Osteoblast (primary cell): ENCODE measurements at regions not wholly inside any gene's neighbourhood (a gene's known extent, or its start where the extent isn't known, plus 50 kb on each side); places are given as distances from the start of the nearest gene placed in this dataset.

Experiments
- DNase-seq: peaks from one replicate; pipeline ENCODE4 v3.0.0; 2011; ENCODE audit warnings: low spot score, mixed read lengths; ENCODE audit not compliant: insufficient read length; ENCODE audit errors: missing footprints
- H2AFZ ChIP-seq: 2 replicates; pipeline ENCODE4 v1.6.0; 2011; ENCODE audit warnings: mild to moderate bottlenecking, low read length
- H3K27ac ChIP-seq: 2 replicates; pipeline ENCODE4 v1.5.1; 2011; ENCODE audit warnings: mild to moderate bottlenecking, low read depth, low read length, moderate library complexity
- H3K27me3 ChIP-seq: 2 replicates; pipeline ENCODE4 v1.6.0; 2012; ENCODE audit warnings: mild to moderate bottlenecking, control low read depth, inconsistent platforms, low read length, moderate library complexity; ENCODE audit not compliant: insufficient read depth
- H3K36me3 ChIP-seq: 2 replicates; pipeline ENCODE4 v1.5.1; 2011; ENCODE audit warnings: mild to moderate bottlenecking, low read length, control low read depth, moderate library complexity; ENCODE audit not compliant: insufficient read depth
- H3K4me1 ChIP-seq: 2 replicates; pipeline ENCODE4 v1.5.1; 2011; ENCODE audit warnings: mild to moderate bottlenecking, low read length, control low read depth, moderate library complexity; ENCODE audit not compliant: insufficient read depth
- H3K4me2 ChIP-seq: 2 replicates; pipeline ENCODE4 v1.6.0; 2011; ENCODE audit warnings: mild to moderate bottlenecking, low read length; ENCODE audit not compliant: insufficient read depth
- H3K4me3 ChIP-seq: fragments of 200-600 bp; sonication (generic); 3 replicates; pipeline ENCODE4 v1.5.1; 2012; ENCODE audit warnings: mild to moderate bottlenecking, low read length, inconsistent platforms; ENCODE audit not compliant: insufficient read depth
- H3K79me2 ChIP-seq: 2 replicates; pipeline ENCODE4 v1.6.0; 2012; ENCODE audit warnings: mild to moderate bottlenecking, low read length, control low read depth, inconsistent platforms; ENCODE audit not compliant: insufficient read depth
- H3K9me3 ChIP-seq: 2 replicates; pipeline ENCODE4 v1.5.1; 2011; ENCODE audit warnings: low read depth, low read length, control low read depth
- H4K20me1 ChIP-seq: 2 replicates; pipeline ENCODE4 v1.6.0; 2012; ENCODE audit warnings: mild to moderate bottlenecking, low read length, control low read depth; ENCODE audit not compliant: insufficient read depth
- CTCF ChIP-seq: IDR thresholded peaks from 2 replicates; pipeline ENCODE4 v1.5.1; 2011; ENCODE audit warnings: mild to moderate bottlenecking, low read depth, low read length, moderate library complexity; ENCODE audit errors: extremely low read depth

- Histone ChIP-seq H3K4me1 (no peaks in the 10 kb centered on the region), H3K27me3 (no peaks in the 10 kb centered on the region), H3K4me3 (no peak overlapping the region), H3K27ac (no peak overlapping the region), H3K9me3 (no peaks in the 10 kb centered on the region), H2AFZ (no peak overlapping the region), H4K20me1 (no peaks in the 10 kb centered on the region), H3K79me2 (no peaks in the 10 kb centered on the region), H3K4me2 (no peak overlapping the region), H3K36me3 (no peaks in the 10 kb centered on the region)
- no peak for DNase-seq
- TF ChIP-seq CTCF: no peak
Observed at GRCh38 chr2:156680266-156680665, 244.1 kb downstream of the GPD2 start.

- Histone ChIP-seq H3K4me3 (no peak overlapping the region), H3K9me3 (no peaks in the 10 kb centered on the region), H4K20me1 (no peaks in the 10 kb centered on the region), H3K79me2 (no peaks in the 10 kb centered on the region), H2AFZ (no peak overlapping the region), H3K4me1 (no peaks in the 10 kb centered on the region), H3K36me3 (no peaks in the 10 kb centered on the region), H3K27me3 (no peaks in the 10 kb centered on the region), H3K4me2 (no peak overlapping the region), H3K27ac (no peak overlapping the region)
- TF ChIP-seq CTCF: no peak
- DNase-seq: no peak
Observed at GRCh38 chr2:156687126-156687525, 250.9 kb downstream of the GPD2 start.

GRCh38 chr2:156687715-156688114 lies 251.5 kb downstream of the GPD2 start:
- no peak for DNase-seq

GRCh38 chr2:156689939-156690338 lies 253.8 kb downstream of the GPD2 start:
- Histone ChIP-seq H3K4me1 (no peaks in the 10 kb centered on the region), H3K27me3 (no peaks in the 10 kb centered on the region), H3K9me3 (no peaks in the 10 kb centered on the region), H2AFZ (no peak overlapping the region), H3K79me2 (no peaks in the 10 kb centered on the region), H3K27ac (no peak overlapping the region), H3K4me3 (no peak overlapping the region), H4K20me1 (no peaks in the 10 kb centered on the region), H3K4me2 (no peak overlapping the region), H3K36me3 (no peaks in the 10 kb centered on the region)
- TF ChIP-seq CTCF: no peak
- DNase-seq: no peak

More at GRCh38 chr2:156687715-156688114, 251.5 kb downstream of the GPD2 start:
- H3K27me3 ChIP-seq: no peaks in the 10 kb centered on the region
- TF ChIP-seq CTCF: no peak
- H4K20me1 ChIP-seq: no peaks in the 10 kb centered on the region
- H3K4me1 ChIP-seq: no peaks in the 10 kb centered on the region
- no peak overlapping the region for H2AFZ ChIP-seq
- no peak overlapping the region for H3K4me2 ChIP-seq
- H3K36me3 ChIP-seq: no peaks in the 10 kb centered on the region
- no peak overlapping the region for H3K4me3 ChIP-seq
- H3K9me3 ChIP-seq: no peaks in the 10 kb centered on the region
- no peak overlapping the region for H3K27ac ChIP-seq
- H3K79me2 ChIP-seq: no peaks in the 10 kb centered on the region
